ENCODE measurements at regions not wholly inside any gene's neighbourhood (a gene's known extent, or its start where the extent isn't known, plus 50 kb on each side); places are given as distances from the start of the nearest gene placed in this dataset.
"Not testable (repeated sequence)": the region's sequence is repeated elsewhere in the genome, so short reads cannot be mapped to it uniquely, and the experiment has no call there.

DNA sequence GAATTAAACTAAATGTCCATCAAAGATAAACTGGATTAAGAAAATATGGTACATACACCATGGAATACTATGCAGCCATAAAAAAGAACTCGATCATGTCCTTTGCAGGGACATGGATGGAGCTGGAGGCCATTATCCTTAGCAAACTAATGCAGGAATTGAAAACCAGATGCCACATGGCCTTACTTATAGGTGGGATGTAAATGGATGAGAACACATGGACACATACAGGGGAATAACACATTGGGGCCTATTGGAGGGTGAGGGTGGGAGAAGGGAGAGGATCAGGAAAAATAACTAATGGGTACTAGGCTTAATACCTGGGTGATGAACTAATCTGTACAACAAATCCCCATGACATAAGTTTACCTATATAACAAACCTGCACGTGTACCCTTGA lies 192.0 kb upstream of the TOX3 start:
- not testable (repeated sequence) for H3K4me1 ChIP-seq (ENCODE audit: low read length); H3K4me3 ChIP-seq (ENCODE audit: low read length); DNase-seq; H3K9me3 ChIP-seq (ENCODE audit: low read length); H3K9ac ChIP-seq (ENCODE audit: low read length); H3K27me3 ChIP-seq (ENCODE audit: low read length); H3K79me2 ChIP-seq (ENCODE audit: low read length); H4K20me1 ChIP-seq (ENCODE audit: insufficient read depth, low read depth, low read length); H3K27ac ChIP-seq (ENCODE audit: low read length); H3K36me3 ChIP-seq (ENCODE audit: insufficient read depth, low read length); H3K9me2 ChIP-seq (replicated peaks; ENCODE audit: insufficient read depth, low read length); H3K4me2 ChIP-seq (ENCODE audit: low read depth, low read length, poor library complexity, severe bottlenecking); H2AFZ ChIP-seq (ENCODE audit: low read length)

DNA sequence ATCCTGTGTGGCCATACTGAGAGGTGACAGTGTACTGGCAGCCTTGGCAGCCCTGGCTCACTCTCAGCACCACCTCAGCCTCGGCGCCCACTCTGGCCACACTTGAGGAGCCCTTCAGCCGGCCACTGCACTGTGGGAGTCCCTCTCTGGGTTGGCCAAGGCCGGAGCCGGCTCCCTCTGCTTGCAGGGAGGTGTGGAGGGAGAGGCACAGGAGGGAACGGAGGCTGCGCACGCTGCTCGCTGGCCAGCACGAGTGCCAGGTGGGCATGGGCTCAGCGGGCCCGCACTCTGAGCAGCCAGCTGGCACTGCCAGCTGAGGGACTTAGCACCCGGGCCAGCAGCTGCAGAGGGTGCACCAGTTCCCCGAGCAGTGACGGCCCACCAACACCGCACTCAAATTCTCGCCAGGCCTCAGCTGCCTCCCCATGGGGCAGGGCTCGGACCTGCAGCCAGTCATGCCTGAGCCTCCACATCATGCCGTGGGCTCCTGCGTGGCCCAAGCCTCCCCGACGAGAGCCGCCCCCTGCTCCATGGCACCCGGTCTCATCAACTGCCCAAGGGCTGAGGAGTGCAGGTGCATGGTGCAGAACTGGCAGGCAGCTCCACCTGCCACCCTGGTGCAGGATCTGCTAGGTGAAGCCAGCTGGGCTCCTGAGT lies 184.4 kb upstream of the TOX3 start:
- Histone ChIP-seq H3K36me3 (ENCODE audit: insufficient read depth, low read length) (no peaks in the 10 kb centered on the region), H3K9me2 (replicated peaks; ENCODE audit: insufficient read depth, low read length) (no peaks in the 10 kb centered on the region), H3K4me3 (ENCODE audit: low read length) (no peak overlapping the region), H3K4me2 (ENCODE audit: low read depth, low read length, poor library complexity, severe bottlenecking) (no peak overlapping the region), H3K9me3 (ENCODE audit: low read length) (no peaks in the 10 kb centered on the region), H3K9ac (ENCODE audit: low read length) (no peak overlapping the region), H3K4me1 (ENCODE audit: low read length) (no peaks in the 10 kb centered on the region), H3K27me3 (ENCODE audit: low read length) (no peaks in the 10 kb centered on the region), H3K27ac (ENCODE audit: low read length) (no peak overlapping the region), H4K20me1 (ENCODE audit: insufficient read depth, low read depth, low read length) (no peaks in the 10 kb centered on the region), H2AFZ (ENCODE audit: low read length) (no peak overlapping the region), H3K79me2 (ENCODE audit: low read length) (no peaks in the 10 kb centered on the region)
- no peak for DNase-seq

DNA sequence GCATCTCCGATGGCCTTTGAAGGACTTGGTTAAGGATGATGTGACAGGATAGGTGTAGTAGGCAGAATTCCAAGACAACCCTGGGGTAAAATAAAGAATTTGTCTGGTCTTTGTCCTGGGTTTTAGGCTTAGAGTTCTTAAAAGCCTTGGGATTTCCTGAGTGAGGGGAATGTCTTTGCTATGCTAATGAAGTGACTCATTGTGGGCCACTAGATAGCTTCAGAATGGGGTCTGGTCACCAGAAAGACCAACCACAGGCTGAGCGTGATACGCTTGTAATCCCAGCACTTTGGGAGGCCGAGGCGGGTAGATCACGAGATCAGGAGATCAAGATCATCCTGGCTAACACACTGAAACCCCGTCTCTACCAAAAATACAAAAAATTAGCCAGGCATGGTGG lies 182.8 kb upstream of the TOX3 start:
- no peak overlapping the region for H3K4me3 ChIP-seq (ENCODE audit: low read length)
- H3K27me3 ChIP-seq (ENCODE audit: low read length) = no peaks in the 10 kb centered on the region
- no peaks in the 10 kb centered on the region for H3K9me3 ChIP-seq (ENCODE audit: low read length)
- no peak overlapping the region for H3K4me2 ChIP-seq (ENCODE audit: low read depth, low read length, poor library complexity, severe bottlenecking)
- H4K20me1 ChIP-seq (ENCODE audit: insufficient read depth, low read depth, low read length) = no peaks in the 10 kb centered on the region
- H3K27ac ChIP-seq (ENCODE audit: low read length) = no peak overlapping the region
- no peak overlapping the region for H3K9ac ChIP-seq (ENCODE audit: low read length)
- H3K79me2 ChIP-seq (ENCODE audit: low read length) = no peaks in the 10 kb centered on the region
- H3K9me2 ChIP-seq (replicated peaks; ENCODE audit: insufficient read depth, low read length) = no peaks in the 10 kb centered on the region
- no peaks in the 10 kb centered on the region for H3K4me1 ChIP-seq (ENCODE audit: low read length)
- H3K36me3 ChIP-seq (ENCODE audit: insufficient read depth, low read length) = no peaks in the 10 kb centered on the region
- H2AFZ ChIP-seq (ENCODE audit: low read length) = no peak overlapping the region
- DNase-seq = no peak

GRCh38 chr16:52727849-52728248 lies 180.9 kb upstream of the TOX3 start:
- Histone ChIP-seq H3K9me2 (replicated peaks; ENCODE audit: insufficient read depth, low read length) (no peaks in the 10 kb centered on the region), H4K20me1 (ENCODE audit: insufficient read depth, low read depth, low read length) (no peaks in the 10 kb centered on the region), H3K4me1 (ENCODE audit: low read length) (no peaks in the 10 kb centered on the region), H2AFZ (ENCODE audit: low read length) (no peak overlapping the region), H3K4me3 (ENCODE audit: low read length) (no peak overlapping the region), H3K9ac (ENCODE audit: low read length) (no peak overlapping the region), H3K36me3 (ENCODE audit: insufficient read depth, low read length) (no peaks in the 10 kb centered on the region), H3K4me2 (ENCODE audit: low read depth, low read length, poor library complexity, severe bottlenecking) (no peak overlapping the region), H3K27ac (ENCODE audit: low read length) (no peak overlapping the region), H3K79me2 (ENCODE audit: low read length) (no peaks in the 10 kb centered on the region), H3K27me3 (ENCODE audit: low read length) (no peaks in the 10 kb centered on the region), H3K9me3 (ENCODE audit: low read length) (no peaks in the 10 kb centered on the region)
- DNase-seq = no peak

DNA sequence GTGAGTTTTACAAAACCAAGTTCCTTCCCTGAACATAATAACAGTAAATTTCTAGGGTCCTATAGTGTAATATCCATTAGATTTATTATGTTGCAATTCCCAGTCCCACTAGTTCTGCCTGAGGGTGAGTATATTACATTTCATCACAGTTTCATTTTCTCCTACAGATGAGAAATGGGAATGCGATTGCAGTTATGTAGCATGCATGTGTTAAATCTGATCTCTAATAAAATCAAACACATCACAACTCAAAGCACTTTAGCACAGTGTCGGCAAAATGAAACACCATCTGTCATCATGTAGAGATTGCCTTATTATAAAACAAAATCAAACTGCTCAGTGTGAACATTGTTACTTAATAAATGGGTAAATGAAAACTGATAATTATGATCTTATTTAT lies 180.5 kb upstream of the TOX3 start:
- H3K9me2 ChIP-seq (replicated peaks; ENCODE audit: insufficient read depth, low read length) = no peaks in the 10 kb centered on the region
- H4K20me1 ChIP-seq (ENCODE audit: insufficient read depth, low read depth, low read length) = no peaks in the 10 kb centered on the region
- H3K79me2 ChIP-seq (ENCODE audit: low read length) = no peaks in the 10 kb centered on the region
- H3K27me3 ChIP-seq (ENCODE audit: low read length) = no peaks in the 10 kb centered on the region
- no peak for DNase-seq
- no peak overlapping the region for H3K9ac ChIP-seq (ENCODE audit: low read length)
- no peak overlapping the region for H3K4me3 ChIP-seq (ENCODE audit: low read length)
- H3K27ac ChIP-seq (ENCODE audit: low read length) = no peak overlapping the region
- no peaks in the 10 kb centered on the region for H3K36me3 ChIP-seq (ENCODE audit: insufficient read depth, low read length)
- no peak overlapping the region for H3K4me2 ChIP-seq (ENCODE audit: low read depth, low read length, poor library complexity, severe bottlenecking)
- no peaks in the 10 kb centered on the region for H3K9me3 ChIP-seq (ENCODE audit: low read length)
- no peak overlapping the region for H2AFZ ChIP-seq (ENCODE audit: low read length)
- H3K4me1 ChIP-seq (ENCODE audit: low read length) = no peaks in the 10 kb centered on the region

DNA sequence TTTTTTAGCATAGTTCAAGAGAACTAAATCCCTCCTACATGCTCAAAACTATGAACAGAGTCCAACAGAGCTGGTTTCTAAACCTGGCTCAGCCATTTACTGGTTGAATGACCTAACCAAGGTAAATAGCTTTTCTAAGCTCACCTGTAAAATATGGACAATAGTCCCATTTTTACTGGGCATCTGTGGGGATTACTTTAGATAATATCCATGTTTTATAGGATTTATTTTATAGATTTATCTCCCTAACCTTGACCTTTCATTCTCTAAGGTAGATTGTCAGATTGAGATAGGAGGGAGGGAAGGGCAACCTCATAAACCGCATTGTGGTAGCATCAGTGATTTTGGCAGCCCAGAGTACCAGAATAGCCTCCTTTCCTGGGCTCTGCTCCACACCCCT lies 178.5 kb upstream of the TOX3 start:
- Histone ChIP-seq H3K79me2 (ENCODE audit: low read length) (no peaks in the 10 kb centered on the region), H2AFZ (ENCODE audit: low read length) (no peak overlapping the region), H4K20me1 (ENCODE audit: insufficient read depth, low read depth, low read length) (no peaks in the 10 kb centered on the region), H3K4me2 (ENCODE audit: low read depth, low read length, poor library complexity, severe bottlenecking) (no peak overlapping the region), H3K4me1 (ENCODE audit: low read length) (no peaks in the 10 kb centered on the region), H3K27me3 (ENCODE audit: low read length) (no peaks in the 10 kb centered on the region), H3K27ac (ENCODE audit: low read length) (no peak overlapping the region), H3K4me3 (ENCODE audit: low read length) (no peak overlapping the region), H3K9ac (ENCODE audit: low read length) (no peak overlapping the region), H3K36me3 (ENCODE audit: insufficient read depth, low read length) (no peaks in the 10 kb centered on the region), H3K9me3 (ENCODE audit: low read length) (no peaks in the 10 kb centered on the region), H3K9me2 (replicated peaks; ENCODE audit: insufficient read depth, low read length) (no peaks in the 10 kb centered on the region)
- no peak for DNase-seq

GRCh38 chr16:52725043-52725442 lies 178.1 kb upstream of the TOX3 start:
- Histone ChIP-seq H3K27me3 (ENCODE audit: low read length) (no peaks in the 10 kb centered on the region), H3K4me3 (ENCODE audit: low read length) (no peak overlapping the region), H3K36me3 (ENCODE audit: insufficient read depth, low read length) (no peaks in the 10 kb centered on the region), H2AFZ (ENCODE audit: low read length) (no peak overlapping the region), H3K9me2 (replicated peaks; ENCODE audit: insufficient read depth, low read length) (no peaks in the 10 kb centered on the region), H3K9me3 (ENCODE audit: low read length) (no peaks in the 10 kb centered on the region), H3K4me1 (ENCODE audit: low read length) (no peaks in the 10 kb centered on the region), H3K4me2 (ENCODE audit: low read depth, low read length, poor library complexity, severe bottlenecking) (no peak overlapping the region), H3K79me2 (ENCODE audit: low read length) (no peaks in the 10 kb centered on the region), H4K20me1 (ENCODE audit: insufficient read depth, low read depth, low read length) (no peaks in the 10 kb centered on the region), H3K9ac (ENCODE audit: low read length) (no peak overlapping the region), H3K27ac (ENCODE audit: low read length) (no peak overlapping the region)
- DNase-seq = no peak

- H3K9me2 ChIP-seq (replicated peaks; ENCODE audit: insufficient read depth, low read length) = no peaks in the 10 kb centered on the region
- no peaks in the 10 kb centered on the region for H3K36me3 ChIP-seq (ENCODE audit: insufficient read depth, low read length)
- DNase-seq = no peak
- H3K27me3 ChIP-seq (ENCODE audit: low read length) = no peaks in the 10 kb centered on the region
- H3K4me3 ChIP-seq (ENCODE audit: low read length) = no peak overlapping the region
- H3K4me2 ChIP-seq (ENCODE audit: low read depth, low read length, poor library complexity, severe bottlenecking) = no peak overlapping the region
- no peaks in the 10 kb centered on the region for H4K20me1 ChIP-seq (ENCODE audit: insufficient read depth, low read depth, low read length)
- H3K9ac ChIP-seq (ENCODE audit: low read length) = no peak overlapping the region
- no peak overlapping the region for H2AFZ ChIP-seq (ENCODE audit: low read length)
- no peaks in the 10 kb centered on the region for H3K4me1 ChIP-seq (ENCODE audit: low read length)
- H3K79me2 ChIP-seq (ENCODE audit: low read length) = no peaks in the 10 kb centered on the region
- H3K9me3 ChIP-seq (ENCODE audit: low read length) = no peaks in the 10 kb centered on the region
- no peak overlapping the region for H3K27ac ChIP-seq (ENCODE audit: low read length)
Observed at GRCh38 chr16:52721331-52721730, 174.4 kb upstream of the TOX3 start.

DNA sequence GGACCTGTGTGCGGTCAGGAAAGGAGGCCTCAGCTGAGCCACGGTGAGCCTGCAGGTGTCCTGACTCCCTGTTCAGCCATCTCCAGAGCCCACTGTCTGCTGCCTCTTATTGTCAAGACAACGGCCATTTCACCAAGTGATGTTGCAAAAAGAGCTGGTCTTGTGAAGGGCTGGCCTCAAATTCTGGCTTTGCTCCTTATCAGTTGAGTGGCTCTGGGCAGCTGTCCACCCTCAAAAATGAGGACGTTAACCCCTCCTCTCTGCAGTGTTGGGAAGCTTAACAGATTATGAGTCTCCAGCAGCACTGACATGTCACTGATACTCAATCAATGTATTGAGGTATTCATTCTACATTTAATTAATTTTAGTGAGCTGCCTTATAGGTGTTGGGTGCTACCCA lies 171.1 kb upstream of the TOX3 start:
- Histone ChIP-seq H3K79me2 (ENCODE audit: low read length) (no peaks in the 10 kb centered on the region), H3K9ac (ENCODE audit: low read length) (no peak overlapping the region), H3K36me3 (ENCODE audit: insufficient read depth, low read length) (no peaks in the 10 kb centered on the region), H3K4me2 (ENCODE audit: low read depth, low read length, poor library complexity, severe bottlenecking) (no peak overlapping the region), H3K27ac (ENCODE audit: low read length) (no peak overlapping the region), H2AFZ (ENCODE audit: low read length) (no peak overlapping the region), H3K9me3 (ENCODE audit: low read length) (no peaks in the 10 kb centered on the region), H4K20me1 (ENCODE audit: insufficient read depth, low read depth, low read length) (no peaks in the 10 kb centered on the region), H3K4me1 (ENCODE audit: low read length) (no peaks in the 10 kb centered on the region), H3K4me3 (ENCODE audit: low read length) (no peak overlapping the region), H3K27me3 (ENCODE audit: low read length) (no peaks in the 10 kb centered on the region), H3K9me2 (replicated peaks; ENCODE audit: insufficient read depth, low read length) (no peaks in the 10 kb centered on the region)
- DNase-seq = no peak

Data from Karpas-422 (cell line).